Activated CD4-positive, alpha-beta T cell treated with anti-CD3 and anti-CD28 coated beads, Interleukin-2, amount 10 ng/mL, durations not matched to agents 24 days and 14 days (primary cell): ENCODE measurements at regions not wholly inside any gene's neighbourhood (a gene's known extent, or its start where the extent isn't known, plus 50 kb on each side); places are given as distances from the start of the nearest gene placed in this dataset.
A peak's percentile ranks its signal among the peaks of the same experiment; 100 is the strongest.
"Not testable (repeated sequence)": the region's sequence is repeated elsewhere in the genome, so short reads cannot be mapped to it uniquely, and the experiment has no call there.

Experiments
- DNase-seq: peaks from one replicate; pipeline ENCODE4 v3.0.0; 2022
- H3K27ac Mint-ChIP-seq: one replicate; pipeline ENCODE4 v1.8.0; 2022; ENCODE audit warnings: mild to moderate bottlenecking, mixed read lengths
- H3K27me3 Mint-ChIP-seq: one replicate; pipeline ENCODE4 v1.8.0; 2022; ENCODE audit warnings: mixed read lengths
- H3K36me3 Mint-ChIP-seq: one replicate; pipeline ENCODE4 v1.8.0; 2022; ENCODE audit warnings: low read depth, mild to moderate bottlenecking, mixed read lengths
- H3K4me1 Mint-ChIP-seq: one replicate; pipeline ENCODE4 v1.8.0; 2021; ENCODE audit warnings: mixed read lengths
- H3K4me3 Mint-ChIP-seq: one replicate; pipeline ENCODE4 v1.8.0; 2022; ENCODE audit warnings: mild to moderate bottlenecking, moderate library complexity, mixed read lengths
- H3K9me3 Mint-ChIP-seq: one replicate; pipeline ENCODE4 v1.8.0; 2021; ENCODE audit warnings: mixed read lengths
- intact Hi-C: fragments of 100-400 bp; cut with micrococcal nuclease; formaldehyde crosslinking; loops from one replicate; pipeline ENCODE4 v1.15.1; 2023

GRCh38 chr1:195236991-195237889, 1371.0 kb downstream of the KCNT2 start:
- no peak for DNase-seq
- H3K9me3 Mint-ChIP-seq = no peaks in the 10 kb centered on the region
- intact Hi-C loops = no loop called here
- H3K4me1 Mint-ChIP-seq = no peaks in the 10 kb centered on the region
- H3K27me3 Mint-ChIP-seq = no peaks in the 10 kb centered on the region
- H3K36me3 Mint-ChIP-seq = no peaks in the 10 kb centered on the region
- no peak overlapping the region for H3K4me3 Mint-ChIP-seq
- H3K27ac Mint-ChIP-seq = no peak overlapping the region

GRCh38 chr1:195218428-195219212, 1389.6 kb downstream of the KCNT2 start:
- H3K36me3 Mint-ChIP-seq = no peaks in the 10 kb centered on the region

GRCh38 chr1:195202241-195202640, 1406.0 kb downstream of the KCNT2 start:
- Mint-ChIP-seq H3K9me3 (no peaks in the 10 kb centered on the region), H3K36me3 (no peaks in the 10 kb centered on the region), H3K27ac (no peak overlapping the region), H3K4me3 (no peak overlapping the region), H3K27me3 (peaks cover 3% of the 10 kb centered on the region), H3K4me1 (no peaks in the 10 kb centered on the region)
- DNase-seq = no peak
- intact Hi-C loops = no loop called here

More at GRCh38 chr1:195218428-195219212, 1389.6 kb downstream of the KCNT2 start:
- Mint-ChIP-seq H3K4me1 (no peaks in the 10 kb centered on the region), H3K27me3 (no peaks in the 10 kb centered on the region), H3K27ac (no peak overlapping the region), H3K9me3 (no peaks in the 10 kb centered on the region), H3K4me3 (no peak overlapping the region)
- no peak for DNase-seq
- intact Hi-C loops = no loop called here

- Mint-ChIP-seq H3K4me1 (peaks cover 3% of the 10 kb centered on the region), H3K27me3 (peaks cover 3% of the 10 kb centered on the region), H3K36me3 (no peaks in the 10 kb centered on the region), H3K4me3 (no peak overlapping the region), H3K27ac (no peak overlapping the region), H3K9me3 (no peaks in the 10 kb centered on the region)
- intact Hi-C loops = no loop called here
- DNase-seq = no peak
These were observed 1407.5 kb downstream of the KCNT2 start for GRCh38 chr1:195200772-195201171.

- intact Hi-C loops = no loop called here
- no peak for DNase-seq
- Mint-ChIP-seq H3K27me3 (peaks cover 5% of the 10 kb centered on the region), H3K9me3 (peaks cover 3% of the 10 kb centered on the region), H3K4me3 (no peak overlapping the region), H3K4me1 (peaks cover 10% of the 10 kb centered on the region), H3K36me3 (no peaks in the 10 kb centered on the region), H3K27ac (no peak overlapping the region)
These were observed 1411.1 kb downstream of the KCNT2 start for GRCh38 chr1:195197116-195197515.

- peak; percentile 68 for DNase-seq
- Mint-ChIP-seq H3K9me3 (peaks cover 3% of the 10 kb centered on the region), H3K4me1 (peaks cover 12% of the 10 kb centered on the region), H3K36me3 (no peaks in the 10 kb centered on the region), H3K27me3 (peaks cover 11% of the 10 kb centered on the region), H3K4me3 (no peak overlapping the region), H3K27ac (peak overlapping the region; percentile 42)
- intact Hi-C loops = no loop called here
These were observed 1412.7 kb downstream of the KCNT2 start for GRCh38 chr1:195195423-195196057.

GRCh38 chr1:195193134-195193533, 1415.1 kb downstream of the KCNT2 start:
- intact Hi-C loops = no loop called here
- peaks cover 3% of the 10 kb centered on the region for H3K9me3 Mint-ChIP-seq
- no peak for DNase-seq
- peaks cover 12% of the 10 kb centered on the region for H3K4me1 Mint-ChIP-seq
- H3K36me3 Mint-ChIP-seq = no peaks in the 10 kb centered on the region
- H3K27me3 Mint-ChIP-seq = peaks cover 11% of the 10 kb centered on the region
- no peak overlapping the region for H3K4me3 Mint-ChIP-seq
- H3K27ac Mint-ChIP-seq = no peak overlapping the region

GRCh38 chr1:195188821-195189220, 1419.4 kb downstream of the KCNT2 start:
- no peak overlapping the region for H3K4me3 Mint-ChIP-seq
- peaks cover 2% of the 10 kb centered on the region for H3K4me1 Mint-ChIP-seq
- DNase-seq = no peak
- no peaks in the 10 kb centered on the region for H3K9me3 Mint-ChIP-seq
- H3K36me3 Mint-ChIP-seq = no peaks in the 10 kb centered on the region
- peaks cover 6% of the 10 kb centered on the region for H3K27me3 Mint-ChIP-seq
- H3K27ac Mint-ChIP-seq = no peak overlapping the region
- intact Hi-C loops = no loop called here

GRCh38 chr1:195186544-195186943, 1421.7 kb downstream of the KCNT2 start:
- Mint-ChIP-seq H3K9me3 (no peaks in the 10 kb centered on the region), H3K4me1 (no peaks in the 10 kb centered on the region), H3K4me3 (no peak overlapping the region), H3K27me3 (peaks cover 4% of the 10 kb centered on the region), H3K36me3 (no peaks in the 10 kb centered on the region), H3K27ac (no peak overlapping the region)
- intact Hi-C loops = no loop called here
- DNase-seq = no peak

GRCh38 chr1:195185736-195186135, 1422.5 kb downstream of the KCNT2 start:
- no peaks in the 10 kb centered on the region for H3K9me3 Mint-ChIP-seq
- intact Hi-C loops = no loop called here
- no peaks in the 10 kb centered on the region for H3K36me3 Mint-ChIP-seq
- H3K4me1 Mint-ChIP-seq = no peaks in the 10 kb centered on the region
- H3K27me3 Mint-ChIP-seq = peaks cover 1% of the 10 kb centered on the region
- DNase-seq = no peak
- no peak overlapping the region for H3K27ac Mint-ChIP-seq
- no peak overlapping the region for H3K4me3 Mint-ChIP-seq

- no peak for DNase-seq
- H3K27ac Mint-ChIP-seq = no peak overlapping the region
- no peaks in the 10 kb centered on the region for H3K4me1 Mint-ChIP-seq
- H3K9me3 Mint-ChIP-seq = no peaks in the 10 kb centered on the region
- H3K27me3 Mint-ChIP-seq = no peaks in the 10 kb centered on the region
- intact Hi-C loops = no loop called here
- H3K36me3 Mint-ChIP-seq = no peaks in the 10 kb centered on the region
- no peak overlapping the region for H3K4me3 Mint-ChIP-seq
These were observed 1422.9 kb downstream of the KCNT2 start for GRCh38 chr1:195185321-195185720.

GRCh38 chr1:195173753-195174152, 1434.5 kb downstream of the KCNT2 start:
- intact Hi-C loops = no loop called here
- Mint-ChIP-seq H3K4me3 (no peak overlapping the region), H3K27ac (no peak overlapping the region), H3K27me3 (no peaks in the 10 kb centered on the region), H3K9me3 (no peaks in the 10 kb centered on the region), H3K36me3 (no peaks in the 10 kb centered on the region), H3K4me1 (no peaks in the 10 kb centered on the region)
- DNase-seq = no peak

- H3K27ac Mint-ChIP-seq, H3K4me3 Mint-ChIP-seq, intact Hi-C loops, H3K27me3 Mint-ChIP-seq, H3K9me3 Mint-ChIP-seq, H3K4me1 Mint-ChIP-seq, DNase-seq, H3K36me3 Mint-ChIP-seq: not testable (repeated sequence)
These were observed 1448.4 kb downstream of the KCNT2 start for GRCh38 chr1:195159795-195160194.

GRCh38 chr1:195158091-195158490, 1450.1 kb downstream of the KCNT2 start:
- intact Hi-C loops = no loop called here
- H3K36me3 Mint-ChIP-seq = no peaks in the 10 kb centered on the region

More at GRCh38 chr1:195158091-195158490, 1450.1 kb downstream of the KCNT2 start:
- Mint-ChIP-seq H3K4me3 (no peak overlapping the region), H3K4me1 (no peaks in the 10 kb centered on the region), H3K27me3 (no peaks in the 10 kb centered on the region), H3K27ac (no peak overlapping the region), H3K9me3 (no peaks in the 10 kb centered on the region)
- no peak for DNase-seq
